Putamen (tissue), 1 donor: ENCODE measurements at regions not wholly inside any gene's neighbourhood (a gene's known extent, or its start where the extent isn't known, plus 50 kb on each side); places are given as distances from the start of the nearest gene placed in this dataset.

ENCODE experiments used
- DNase-seq: peaks from one replicate; pipeline ENCODE4 v3.0.0-alpha.2; 2016; ENCODE audit warnings: low spot score

DNA sequence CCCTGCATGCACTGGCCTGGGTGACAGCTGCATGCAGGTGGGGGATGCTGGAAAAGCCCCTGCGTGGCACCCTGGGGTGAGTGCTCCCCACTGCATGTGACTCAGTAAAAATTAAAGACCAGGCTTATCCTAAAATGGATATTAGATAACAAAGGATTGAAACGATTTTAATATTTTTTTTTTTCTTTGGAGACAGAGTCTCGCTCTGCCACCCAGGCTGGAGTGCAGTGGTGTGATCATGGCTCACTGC, 334.9 kb downstream of the C16orf95 start:
- DNase-seq: no peak

DNA sequence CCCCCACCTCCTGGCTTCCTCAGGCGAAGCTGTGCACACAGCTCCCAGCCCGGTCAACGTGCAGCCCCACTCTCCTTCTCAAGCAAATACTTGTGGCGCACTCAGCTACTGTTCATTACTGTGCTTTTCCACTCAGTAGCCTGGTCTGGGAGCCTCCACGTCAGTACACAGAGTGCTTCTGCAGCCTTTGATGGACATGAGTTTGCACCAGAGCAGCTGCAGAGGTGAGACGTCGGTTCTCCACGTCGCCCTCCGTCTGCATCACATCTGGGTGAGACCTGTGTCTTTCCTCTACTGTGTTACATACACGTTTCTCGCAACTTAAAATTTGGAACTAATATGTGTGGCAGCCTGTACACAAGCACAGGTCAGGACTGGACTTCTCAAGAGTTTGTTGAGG, 334.3 kb downstream of the C16orf95 start:
- no peak for DNase-seq

DNA sequence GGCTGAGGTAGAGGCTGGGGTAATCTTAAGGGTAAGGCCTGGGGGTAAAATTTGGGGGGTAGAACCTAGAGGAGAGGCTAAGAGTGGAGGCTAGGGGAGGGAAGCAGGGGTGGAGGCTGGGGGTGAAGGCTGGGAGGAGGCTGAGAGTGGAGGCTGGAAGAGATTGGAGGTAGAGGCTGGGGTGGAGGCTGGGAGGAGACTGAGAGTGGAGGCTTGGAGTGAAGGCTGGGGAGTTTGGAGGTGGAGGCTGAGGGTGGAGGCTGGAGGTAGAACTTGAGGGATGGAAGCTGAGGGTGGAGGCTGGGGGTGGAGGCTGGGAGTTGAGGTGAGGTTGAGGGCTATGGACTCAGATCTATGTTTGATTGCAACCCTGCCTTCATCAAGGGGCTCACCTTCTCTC, 333.6 kb downstream of the C16orf95 start:
- DNase-seq: no peak

DNA sequence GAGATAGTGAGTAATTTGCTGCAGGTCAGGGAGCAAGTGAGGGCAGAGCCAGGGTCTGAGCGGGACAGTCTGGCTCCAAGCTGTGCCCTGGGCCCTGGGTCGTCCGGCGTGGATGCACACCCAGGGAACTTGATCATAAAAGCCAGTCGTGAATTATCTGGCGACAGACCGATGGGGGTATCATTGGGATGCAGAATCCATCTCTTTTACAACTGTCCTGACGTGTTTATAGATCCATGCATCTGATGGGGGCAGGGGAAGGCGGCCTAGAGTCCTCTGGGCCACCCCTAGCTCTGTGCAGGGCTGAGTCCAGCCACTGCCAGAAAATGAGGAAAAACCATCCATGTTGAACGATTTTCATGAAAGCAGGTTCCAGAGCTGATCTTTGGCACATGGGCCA, 332.8 kb downstream of the C16orf95 start:
- no peak for DNase-seq

DNA sequence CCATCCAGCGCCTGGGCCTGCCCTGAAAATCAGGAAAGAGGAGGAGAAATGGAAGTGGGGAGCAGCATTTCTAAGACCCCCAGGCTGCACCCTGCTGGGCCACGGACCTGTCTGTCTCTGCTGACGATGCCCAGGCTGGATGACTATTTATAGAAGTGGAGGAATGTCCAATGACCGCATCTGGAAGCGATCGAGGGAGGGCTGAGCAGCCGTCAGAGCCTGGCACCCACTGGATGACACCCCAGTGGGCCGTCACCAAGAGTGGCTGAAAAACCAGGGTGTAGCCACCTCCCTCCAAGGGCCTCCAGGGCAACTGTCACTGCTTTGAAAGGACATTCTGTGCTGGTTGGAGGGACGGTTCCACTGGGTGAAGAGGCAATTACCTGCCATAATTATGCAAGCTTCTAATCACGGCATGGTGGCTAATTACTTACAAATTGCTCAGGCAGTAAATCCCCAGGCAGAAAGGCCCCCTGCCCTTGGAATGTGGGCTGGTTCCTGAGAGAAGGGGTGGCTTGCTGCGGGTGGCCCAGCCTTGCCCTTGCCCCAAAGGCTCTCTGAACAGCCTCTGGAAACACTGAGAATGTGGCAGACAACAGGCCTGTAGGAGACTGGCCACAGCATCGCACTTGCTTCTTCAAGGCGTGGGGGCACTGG, 332.1 kb downstream of the C16orf95 start:
- no peak for DNase-seq

DNA sequence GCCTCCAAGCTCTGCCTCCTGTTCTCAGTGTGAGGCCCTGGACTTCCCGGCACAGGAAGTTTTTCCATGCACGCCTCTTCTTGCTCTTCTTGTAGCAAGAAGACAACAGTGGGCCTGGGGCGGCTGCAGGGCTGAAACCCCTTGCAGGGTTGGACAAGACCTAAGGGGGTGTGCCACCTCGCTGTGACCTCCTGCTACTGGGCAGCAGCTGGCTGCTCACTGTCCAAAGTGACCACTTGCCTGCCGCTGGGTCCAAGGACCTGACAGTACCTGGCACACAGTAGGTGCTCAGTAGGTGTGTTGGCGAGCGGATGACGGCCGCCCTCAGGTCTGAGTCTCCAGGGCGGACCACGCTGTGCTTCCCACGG, 331.6 kb downstream of the C16orf95 start:
- no peak for DNase-seq

DNA sequence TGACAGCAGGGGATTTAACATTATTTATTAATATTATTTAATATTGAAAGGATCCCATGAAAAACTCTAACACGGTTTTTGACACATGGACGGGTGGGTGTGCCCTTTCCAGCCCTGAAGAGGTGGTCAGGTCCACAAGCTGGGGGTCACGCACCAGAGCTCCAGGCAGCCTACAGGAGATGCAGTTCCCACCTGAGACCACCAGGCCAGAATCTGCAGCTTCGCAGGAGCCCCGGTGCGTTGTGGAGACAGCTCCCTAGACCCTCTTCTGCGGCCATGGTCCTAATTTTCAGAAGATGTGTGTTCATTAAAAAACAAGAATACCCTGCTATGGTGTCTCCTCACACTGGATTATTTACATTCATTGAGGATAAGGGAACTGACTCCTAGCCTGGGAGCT, 331.1 kb downstream of the C16orf95 start:
- no peak for DNase-seq

DNA sequence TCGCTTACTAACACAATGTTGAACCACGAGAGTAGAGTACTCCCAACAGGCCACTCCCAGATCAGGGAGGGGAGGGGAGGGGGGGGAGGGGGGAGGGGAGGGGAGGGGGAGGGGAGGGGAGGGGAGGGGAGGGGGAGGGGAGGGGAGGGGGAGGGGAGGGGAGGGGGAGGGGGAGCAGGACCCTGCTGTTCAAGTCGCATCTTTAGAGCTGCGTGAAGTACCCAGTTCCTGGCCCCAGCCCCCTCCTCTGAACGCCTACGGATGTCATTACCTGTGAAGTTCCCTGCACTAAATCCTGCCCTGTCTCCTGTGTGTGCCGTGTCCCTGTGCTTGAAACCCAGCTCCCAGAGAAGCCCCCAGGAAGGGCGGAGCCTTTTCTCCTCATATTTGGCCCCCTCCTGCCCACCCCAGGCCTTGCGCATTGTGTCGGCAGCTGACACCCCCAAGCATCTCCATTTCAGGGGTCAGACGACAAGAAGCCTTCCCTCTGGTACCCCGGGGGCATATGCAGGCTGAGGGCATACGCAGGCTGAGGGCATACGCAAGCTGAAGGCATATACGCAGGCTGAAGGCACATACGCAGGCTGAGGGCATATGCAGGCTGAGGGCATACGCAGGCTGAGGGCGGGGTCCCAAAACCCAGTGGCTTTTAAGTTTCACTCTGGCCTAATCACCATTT, 330.2 kb downstream of the C16orf95 start:
- DNase-seq: no peak

DNA sequence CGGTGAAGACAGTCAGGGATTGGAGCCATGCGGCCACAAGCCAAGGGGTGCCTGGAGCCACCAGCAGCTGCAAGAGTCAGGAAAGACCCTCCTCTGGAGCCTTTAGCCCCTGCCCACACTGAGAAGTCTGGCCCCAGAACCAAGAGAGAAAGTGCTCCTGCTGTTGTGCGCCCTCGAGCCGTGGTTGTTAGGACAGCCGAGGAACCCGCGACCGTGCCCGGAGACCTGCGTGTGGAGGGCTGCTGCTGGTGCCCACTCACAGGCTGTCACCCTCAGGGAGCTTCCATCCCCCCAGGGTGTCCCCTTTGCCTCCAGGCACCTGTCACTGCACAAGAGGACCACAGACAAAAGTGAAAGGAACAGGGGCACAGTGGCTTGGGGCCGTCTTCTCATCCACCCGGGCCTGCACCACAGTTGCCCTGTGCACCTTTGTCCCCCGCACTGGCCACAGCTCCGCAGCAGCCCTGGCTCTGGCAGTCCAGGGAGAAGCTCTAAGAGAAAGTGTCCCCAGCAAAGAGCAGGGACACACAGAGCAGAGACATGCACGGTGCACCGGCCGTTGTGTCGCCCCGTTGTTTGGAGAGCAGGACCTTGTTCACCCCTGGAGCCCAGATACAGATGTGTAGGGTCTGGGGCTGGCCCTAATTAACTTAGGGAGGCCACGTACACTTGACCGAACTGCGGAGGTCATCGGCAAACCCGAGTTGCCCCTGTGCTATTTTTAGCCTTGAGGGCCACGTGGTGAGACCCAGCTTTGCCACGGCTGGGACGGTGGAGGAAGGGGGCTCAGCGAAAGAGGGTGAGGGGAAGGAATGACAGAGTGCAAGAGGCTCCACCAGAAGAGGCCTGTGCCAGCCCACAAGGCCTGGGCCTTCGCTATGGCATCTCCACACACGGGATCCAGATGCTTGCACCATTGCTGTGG, 329.2 kb downstream of the C16orf95 start:
- no peak for DNase-seq

DNA sequence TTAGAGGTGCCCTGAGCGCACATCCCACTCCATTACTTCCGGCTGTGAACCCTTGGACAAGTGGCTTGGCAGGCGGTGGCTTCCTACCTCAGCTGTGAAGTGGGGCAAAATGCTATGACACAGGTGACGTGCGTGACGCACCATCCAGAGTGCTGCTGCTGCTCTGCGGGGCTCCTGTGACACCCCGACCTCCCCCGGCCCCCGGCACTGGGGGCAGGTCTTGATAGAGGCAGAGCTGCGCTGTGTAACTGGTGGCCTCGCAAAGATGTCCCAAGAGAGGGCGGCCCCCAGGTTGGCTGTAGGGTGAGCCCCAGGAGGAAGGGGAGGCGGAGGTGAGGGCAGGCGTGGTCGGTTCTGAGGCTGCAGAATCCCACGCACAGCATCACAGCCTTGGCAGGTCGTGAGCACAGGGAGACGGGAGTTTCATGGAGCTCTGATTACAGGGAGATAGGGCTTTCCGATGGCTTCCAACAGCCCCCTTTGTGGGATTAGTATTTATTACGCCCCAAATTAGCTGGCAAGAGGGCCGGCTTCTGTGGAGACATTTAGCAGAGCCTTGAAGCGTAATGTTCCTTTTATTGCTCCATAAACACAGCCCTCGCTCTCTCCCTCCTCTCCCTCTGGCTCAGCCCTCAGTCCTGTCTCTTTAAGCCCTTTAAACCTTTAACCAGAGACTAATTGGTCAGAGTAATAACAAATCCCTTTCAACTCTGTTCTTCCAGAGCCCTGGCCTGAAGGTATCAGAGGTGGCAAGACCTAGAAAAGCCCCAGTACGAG, 328.1 kb downstream of the C16orf95 start:
- DNase-seq: no peak

DNA sequence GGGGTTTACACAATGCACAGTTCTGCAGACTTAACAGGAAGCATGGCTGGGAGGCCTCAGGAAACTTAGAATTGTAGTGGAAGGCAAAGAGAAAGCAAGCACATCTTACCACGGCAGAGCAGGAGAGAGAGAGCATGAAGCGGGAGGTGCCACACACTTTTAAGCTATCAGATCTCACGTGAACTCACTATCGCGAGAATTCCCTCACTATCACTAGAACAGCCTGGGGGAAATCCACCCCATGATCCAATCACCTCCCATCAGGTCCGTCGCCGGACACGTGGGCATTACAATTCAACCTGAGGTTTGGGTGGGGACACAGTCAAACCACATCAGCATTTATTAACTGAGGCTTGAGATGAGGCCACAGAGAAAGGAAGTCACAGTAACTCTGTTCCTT, 326.7 kb downstream of the C16orf95 start:
- DNase-seq: no peak

DNA sequence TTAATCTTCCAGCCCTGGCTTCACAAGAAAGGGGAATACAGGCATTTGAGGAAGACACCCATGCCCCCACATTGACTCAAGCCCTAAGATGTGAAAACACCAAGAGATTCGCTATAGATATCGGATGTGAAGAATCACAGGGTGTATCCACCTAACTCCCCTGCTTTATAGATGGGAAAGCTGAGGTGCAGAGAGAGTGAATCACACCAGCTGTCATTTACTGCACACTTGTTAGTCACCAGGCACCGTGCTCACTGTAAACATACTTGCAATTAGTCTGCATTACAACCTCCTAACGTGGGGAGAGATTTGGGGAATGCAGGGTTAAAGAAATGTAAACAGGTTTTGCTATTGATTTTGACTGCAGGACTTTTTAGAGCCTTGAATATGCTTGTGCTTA, 325.5 kb downstream of the C16orf95 start:
- no peak for DNase-seq

DNA sequence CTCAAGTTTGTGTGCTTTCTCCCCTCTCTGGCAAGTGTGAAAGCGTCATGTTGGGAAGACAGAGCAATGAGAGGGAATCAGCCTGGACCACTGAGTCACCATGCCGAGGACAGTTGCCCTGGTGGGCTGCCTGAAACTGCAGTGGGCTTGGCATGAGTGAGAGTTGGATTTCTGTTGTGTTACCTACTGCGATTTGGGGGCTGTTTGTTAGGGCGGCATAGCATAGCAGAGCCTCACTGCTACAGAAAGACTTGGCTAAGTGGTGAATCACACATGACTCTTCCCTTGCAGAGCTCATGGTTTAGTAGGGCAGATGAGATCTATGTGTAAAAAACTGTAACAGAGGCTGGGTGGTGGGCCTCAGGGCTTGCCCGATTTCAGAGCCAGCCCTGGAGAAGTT, 324.6 kb downstream of the C16orf95 start:
- no peak for DNase-seq

DNA sequence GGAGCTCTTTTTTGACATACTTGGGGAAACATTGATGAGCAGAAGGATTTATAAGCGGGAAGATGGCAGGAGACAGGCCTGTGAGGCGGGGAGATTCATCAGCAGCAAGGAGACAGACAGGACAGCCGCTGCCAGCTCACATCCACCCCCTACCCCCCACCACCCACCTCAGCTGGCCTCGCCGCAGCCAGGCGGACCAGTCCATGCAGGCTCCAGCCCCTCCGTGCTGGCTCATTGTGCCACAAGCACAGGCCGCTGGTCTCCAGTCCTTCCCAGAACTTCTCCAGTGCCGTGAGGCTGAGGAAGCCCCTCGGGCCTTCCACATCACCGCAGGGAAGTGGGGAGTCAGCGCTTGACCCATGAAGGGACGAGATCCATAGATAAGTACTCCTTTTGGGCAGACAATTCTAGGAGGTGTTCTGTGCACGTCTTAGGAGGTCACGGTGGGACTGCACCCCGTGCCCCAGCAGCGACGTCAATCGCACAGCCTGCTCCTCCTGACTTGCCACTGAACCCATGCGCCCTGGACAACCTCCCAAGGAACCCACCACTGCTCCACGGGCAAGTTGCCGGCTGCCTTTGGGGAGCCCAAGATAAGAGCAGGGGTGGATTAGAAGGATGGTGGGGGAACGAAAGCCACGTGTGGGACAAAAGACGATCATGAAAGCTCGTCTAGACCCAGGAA, 323.6 kb downstream of the C16orf95 start:
- no peak for DNase-seq

DNA sequence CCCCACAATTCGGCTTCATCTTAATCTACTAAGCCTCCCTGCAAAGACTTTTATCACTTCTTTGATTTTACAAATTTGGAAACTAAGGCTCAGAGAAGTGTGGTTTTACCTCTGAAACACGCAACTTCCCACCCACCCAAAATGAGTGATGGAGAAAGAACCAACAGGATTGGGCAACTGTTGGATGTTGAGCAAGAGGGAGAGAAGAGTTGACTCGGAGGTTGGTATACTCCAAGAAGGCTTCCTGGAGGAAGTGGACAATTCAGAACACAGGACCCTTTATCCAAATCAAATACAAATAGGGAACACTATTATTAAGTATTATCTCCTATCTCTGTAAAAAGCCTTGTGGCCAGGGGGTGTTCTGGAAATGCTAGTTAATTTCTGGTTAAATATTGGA, 323.0 kb downstream of the C16orf95 start:
- DNase-seq: no peak

DNA sequence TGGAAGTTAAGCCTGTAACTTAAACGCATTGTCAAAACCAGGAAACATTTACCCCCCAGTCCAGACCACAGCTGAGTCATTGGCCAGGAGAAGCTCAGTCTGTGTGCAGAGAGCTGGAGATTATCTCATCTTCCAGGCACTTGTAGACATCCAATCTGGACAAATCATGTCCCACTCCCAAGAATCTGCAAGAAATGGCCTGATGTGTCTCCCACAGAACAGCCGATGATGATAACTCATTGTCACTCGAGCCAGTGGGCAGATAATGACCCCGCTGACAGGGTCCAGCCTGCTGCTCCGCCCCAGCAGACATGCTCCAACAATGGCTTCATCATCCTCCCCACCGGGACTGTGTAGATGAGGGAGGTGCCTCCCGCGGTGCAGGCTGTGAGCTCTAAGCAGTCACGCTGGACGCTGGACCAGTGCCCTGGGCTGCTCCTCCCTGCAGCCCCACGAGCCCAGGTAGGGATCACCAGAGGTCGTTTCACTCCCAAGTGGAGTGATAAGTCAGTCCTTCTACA, 322.5 kb downstream of the C16orf95 start:
- DNase-seq: no peak

DNA sequence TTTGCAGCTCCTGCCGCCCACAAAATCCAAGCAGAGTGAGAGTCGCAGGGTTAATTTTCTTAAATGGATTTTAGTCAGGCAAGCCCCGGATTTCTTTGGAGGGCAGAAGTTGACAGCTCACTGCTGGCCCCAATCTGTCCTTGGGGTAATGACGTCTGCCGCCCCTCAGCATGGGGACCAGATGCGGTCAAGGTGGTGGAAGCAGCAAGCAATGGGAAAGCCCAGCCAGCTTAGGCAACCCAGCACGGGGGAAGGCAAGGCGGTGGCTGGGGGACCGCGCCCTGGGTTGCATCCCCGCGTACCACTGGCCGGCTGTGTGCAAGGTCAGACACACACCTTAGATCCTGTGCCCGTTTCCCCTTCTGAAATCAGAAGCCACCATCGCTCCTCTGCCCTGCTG, 321.7 kb downstream of the C16orf95 start:
- no peak for DNase-seq

DNA sequence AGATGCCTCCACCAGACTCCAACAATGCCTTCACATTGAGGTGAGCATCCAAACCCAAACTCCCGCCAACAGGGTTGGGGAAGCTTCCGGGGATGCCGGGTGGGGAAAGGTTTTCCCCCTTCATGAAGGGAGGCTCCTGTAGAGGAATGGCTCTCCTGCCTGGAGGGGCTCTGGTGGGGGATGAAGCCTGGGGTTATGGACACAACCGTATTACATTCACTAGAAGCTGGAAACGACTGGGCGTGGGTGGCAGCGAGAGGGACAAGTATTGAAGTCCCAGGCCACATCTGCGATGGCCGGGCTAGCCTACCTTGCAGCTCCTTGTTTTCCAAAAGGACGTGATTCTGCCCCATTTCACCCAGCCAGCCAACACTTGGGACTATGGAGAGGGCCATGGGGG, 321.1 kb downstream of the C16orf95 start:
- DNase-seq: no peak

DNA sequence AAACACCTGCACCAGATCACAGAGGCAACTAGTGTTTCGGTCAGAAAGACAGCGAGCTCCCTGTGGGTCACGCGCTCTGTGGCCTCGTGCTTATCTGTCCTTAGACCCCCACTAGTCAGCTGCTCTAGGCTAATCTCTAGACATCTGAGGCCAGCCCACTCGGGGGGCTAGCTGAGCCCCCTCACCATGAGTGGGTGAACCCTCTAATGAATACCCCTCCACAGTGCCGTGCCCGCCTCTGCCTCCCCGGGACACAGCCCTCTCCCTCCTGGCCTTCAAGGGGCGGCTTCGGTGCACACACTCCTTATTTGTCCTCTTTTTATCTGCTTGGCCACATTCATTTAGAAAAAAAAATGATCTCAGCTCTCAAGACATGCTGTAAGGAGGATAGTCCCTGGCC, 320.1 kb downstream of the C16orf95 start:
- DNase-seq: no peak

DNA sequence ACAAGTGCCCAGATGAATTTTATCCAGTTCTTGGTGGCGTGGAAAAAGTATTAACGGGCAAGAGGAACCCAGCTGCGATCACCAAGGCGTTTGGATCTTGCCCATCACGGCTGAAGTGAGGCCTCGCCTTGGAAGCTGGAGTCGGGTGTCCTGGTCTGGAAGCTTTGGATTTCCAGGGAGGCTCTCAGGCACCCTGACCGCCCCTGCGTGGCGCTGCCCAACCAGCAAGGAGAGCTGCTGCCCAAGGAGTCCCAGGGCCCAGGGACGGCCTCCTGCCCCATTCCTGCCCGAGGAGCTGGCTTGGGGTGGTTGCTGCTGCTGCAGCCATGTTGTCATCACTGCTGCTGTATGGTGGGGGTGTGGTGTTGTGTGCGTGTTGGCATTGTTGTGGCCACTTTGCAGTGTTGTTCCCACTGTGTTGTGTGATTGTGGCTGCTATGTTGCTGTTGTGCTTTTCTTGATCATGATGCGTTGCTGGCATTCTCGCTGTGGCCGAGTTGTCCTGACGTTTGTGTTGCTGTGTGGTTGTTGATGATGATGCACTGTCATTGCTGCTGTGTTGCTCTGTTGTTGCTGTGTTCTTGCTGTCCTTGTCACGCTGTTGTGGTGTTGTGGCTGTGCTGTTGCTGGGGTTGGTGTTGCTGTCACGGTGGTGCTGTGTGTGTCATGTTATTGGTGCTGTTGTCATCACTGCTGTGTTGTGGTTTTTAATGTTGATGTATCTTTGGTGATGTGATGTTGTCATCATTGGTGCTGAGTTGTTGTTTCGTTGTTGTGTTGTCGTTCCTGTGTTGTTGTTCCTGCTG, 318.8 kb downstream of the C16orf95 start:
- DNase-seq: no peak

DNA sequence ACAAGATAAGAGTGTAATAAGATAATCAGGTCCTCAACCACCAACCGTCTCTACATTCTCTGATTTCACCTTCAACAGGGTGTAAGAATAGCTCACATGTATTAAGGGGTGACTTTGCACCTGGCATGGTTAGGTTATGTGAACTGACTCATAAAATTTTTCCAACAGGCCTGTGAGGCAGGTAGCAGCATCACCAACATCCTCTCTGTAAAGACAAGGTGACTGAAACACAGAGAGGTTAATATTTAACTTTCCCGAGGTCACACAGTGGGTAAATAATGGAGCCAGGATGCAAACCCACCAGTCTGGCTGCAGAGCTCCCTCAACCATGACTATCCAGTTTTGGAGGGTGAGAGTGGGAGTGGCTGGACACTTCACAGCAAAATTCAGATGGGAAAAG, 317.2 kb downstream of the C16orf95 start:
- DNase-seq: no peak
